ENCODE measurements at regions not wholly inside any gene's neighbourhood (a gene's known extent, or its start where the extent isn't known, plus 50 kb on each side); places are given as distances from the start of the nearest gene placed in this dataset.

DNA sequence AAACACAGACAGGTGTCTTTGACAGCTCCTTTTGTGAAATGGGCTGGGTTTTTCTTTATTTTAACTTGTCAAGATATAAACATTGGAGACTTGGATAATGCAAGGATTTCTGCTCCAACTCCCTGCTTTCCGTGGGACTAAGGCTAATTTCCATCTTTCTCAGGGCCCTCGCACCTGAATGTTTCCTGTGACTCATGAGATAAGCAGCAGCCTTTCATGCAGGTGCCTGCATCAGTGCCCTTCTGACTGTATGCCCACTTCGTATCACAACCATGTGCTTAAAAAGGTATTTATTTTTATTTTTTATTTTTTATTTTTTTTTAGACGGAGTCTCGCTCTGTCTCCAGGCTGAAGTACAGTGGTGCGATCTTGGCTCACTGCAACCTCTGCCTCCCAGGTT lies 736.1 kb downstream of the DOK5 start:
- TF ChIP-seq POLR2A (IDR thresholded peaks at IDR 0.05; ENCODE audit: extremely low read depth, insufficient read length) (no peak), CTCF (IDR thresholded peaks at IDR 0.05; ENCODE audit: low read depth, low read length) (no peak), MAX (IDR thresholded peaks at IDR 0.05; ENCODE audit: low read depth, low read length) (no peak), MYC (IDR thresholded peaks at IDR 0.05; ENCODE audit: low read depth, low read length) (no peak)
